HUDEP-2 (cell line): ENCODE measurements at regions not wholly inside any gene's neighbourhood (a gene's known extent, or its start where the extent isn't known, plus 50 kb on each side); places are given as distances from the start of the nearest gene placed in this dataset.

ENCODE experiments used
- DNase-seq, 76 experiments: peaks; one replicate each; lab custom pipeline; 2025; ENCODE audit not compliant: unreplicated experiment in 76 of 76; lab: John Stamatoyannopoulos, UW

DNA sequence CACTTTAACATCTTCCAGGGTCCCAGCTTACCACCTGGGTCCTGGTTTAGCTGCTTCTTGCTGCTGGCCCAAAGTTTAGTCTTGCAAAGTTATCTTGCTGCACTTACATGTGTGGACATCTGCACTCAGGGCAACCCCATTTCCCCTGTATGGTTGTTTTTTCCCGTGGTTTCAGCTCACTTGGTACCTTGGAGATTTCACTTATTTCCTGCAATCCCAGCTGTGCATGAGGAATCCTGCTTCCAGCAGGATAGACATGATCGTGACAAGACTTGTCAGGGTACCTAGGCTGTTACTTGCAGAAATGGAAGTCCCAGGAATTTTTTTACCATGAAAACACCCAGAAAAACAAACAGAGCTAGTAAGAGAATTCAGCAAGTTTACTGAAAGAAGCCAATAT lies 95.9 kb upstream of the LEP start:
- no peak for DNase-seq

- no peak for DNase-seq
These were observed 95.0 kb upstream of the LEP start for GRCh38 chr7:128146052-128146451.

GRCh38 chr7:128148676-128149075 lies 92.4 kb upstream of the LEP start:
- DNase-seq = no peak

- no peak for DNase-seq
These were observed 90.7 kb upstream of the LEP start for GRCh38 chr7:128150223-128150865.

DNA sequence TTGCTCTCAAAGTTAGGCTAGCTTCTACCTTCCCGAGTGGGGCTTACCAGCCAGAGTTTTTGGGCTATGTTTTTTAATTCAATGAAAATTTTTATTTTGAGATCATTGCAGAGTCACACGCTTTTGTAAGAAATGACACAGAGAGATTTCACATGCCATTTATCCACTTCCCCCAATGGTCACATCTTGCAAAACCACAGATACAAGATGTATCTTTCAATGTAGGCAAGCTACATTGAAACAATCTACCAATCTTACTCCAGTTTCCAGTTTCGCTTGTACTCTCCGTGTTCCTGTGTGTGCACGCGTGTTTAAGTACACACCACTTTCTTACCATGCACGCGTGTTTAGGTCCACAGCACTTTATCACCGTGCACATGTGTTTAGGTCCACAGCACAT lies 89.4 kb upstream of the LEP start:
- no peak for DNase-seq

DNA sequence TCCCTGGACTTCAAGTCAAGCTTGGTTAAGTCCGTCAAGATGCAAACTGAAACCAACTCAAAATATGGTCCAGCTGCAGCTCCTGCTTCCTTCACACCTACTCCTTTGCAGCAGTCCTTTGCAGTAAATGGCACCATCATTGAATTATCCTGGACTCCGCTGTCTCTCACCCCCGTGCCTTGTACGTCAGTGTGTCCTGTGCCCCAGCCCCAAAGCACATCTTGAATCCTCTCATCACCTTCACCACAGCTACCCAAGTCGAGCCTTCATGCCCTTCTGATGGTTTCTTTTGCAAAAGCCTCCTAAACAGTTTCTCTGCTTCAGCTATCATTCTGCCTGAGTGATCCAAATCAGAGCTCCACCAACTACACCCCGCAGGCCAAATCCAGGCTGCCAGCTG lies 88.4 kb upstream of the LEP start:
- DNase-seq = no peak

- DNase-seq = no peak
These were observed 87.6 kb upstream of the LEP start for GRCh38 chr7:128153436-128153835.

GRCh38 chr7:128154504-128154903 lies 86.6 kb upstream of the LEP start:
- no peak for DNase-seq

GRCh38 chr7:128155100-128155740 lies 85.9 kb upstream of the LEP start:
- no peak for DNase-seq

DNA sequence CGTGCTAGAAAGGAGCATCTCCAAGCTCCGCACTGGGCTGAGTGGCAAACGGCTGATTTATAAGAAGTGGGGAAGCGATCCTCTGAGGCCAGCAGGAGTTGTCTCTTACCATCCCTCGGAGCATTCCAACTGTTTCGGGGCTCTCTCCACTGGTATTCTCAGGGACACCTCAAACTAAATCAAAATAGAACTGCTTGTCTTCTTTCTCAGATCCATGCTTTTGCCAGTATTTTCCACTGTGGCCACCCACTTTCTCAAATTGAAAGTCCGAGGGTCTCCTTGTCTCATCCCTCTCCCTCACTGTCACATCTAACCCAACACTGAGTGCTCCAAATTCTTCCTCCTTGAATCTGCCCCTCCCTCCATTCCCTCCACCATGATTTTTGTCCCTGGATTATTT lies 83.2 kb upstream of the LEP start:
- no peak for DNase-seq

DNA sequence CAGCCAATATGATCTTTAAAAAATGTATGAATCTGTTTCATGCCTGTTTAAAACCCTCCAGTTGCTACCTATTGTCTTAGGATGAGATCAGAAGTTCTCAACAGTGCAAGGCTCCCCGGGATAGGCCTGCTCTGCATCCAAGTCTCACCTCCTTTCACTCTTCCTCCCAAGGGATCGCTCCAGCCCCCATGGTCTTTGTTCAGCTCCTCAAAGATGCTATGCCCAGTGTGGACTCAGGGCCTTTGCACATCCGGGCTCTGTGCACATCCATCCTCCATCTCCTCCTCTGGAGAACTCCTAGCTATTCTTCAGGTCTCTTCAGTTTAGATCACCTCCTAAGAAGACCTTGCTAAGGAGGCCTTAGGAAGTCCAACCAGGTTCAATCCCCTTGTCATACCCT lies 82.7 kb upstream of the LEP start:
- no peak for DNase-seq

GRCh38 chr7:128160296-128160695 lies 80.8 kb upstream of the LEP start:
- DNase-seq = no peak

GRCh38 chr7:128161466-128162125 lies 79.5 kb upstream of the LEP start:
- no peak for DNase-seq

DNA sequence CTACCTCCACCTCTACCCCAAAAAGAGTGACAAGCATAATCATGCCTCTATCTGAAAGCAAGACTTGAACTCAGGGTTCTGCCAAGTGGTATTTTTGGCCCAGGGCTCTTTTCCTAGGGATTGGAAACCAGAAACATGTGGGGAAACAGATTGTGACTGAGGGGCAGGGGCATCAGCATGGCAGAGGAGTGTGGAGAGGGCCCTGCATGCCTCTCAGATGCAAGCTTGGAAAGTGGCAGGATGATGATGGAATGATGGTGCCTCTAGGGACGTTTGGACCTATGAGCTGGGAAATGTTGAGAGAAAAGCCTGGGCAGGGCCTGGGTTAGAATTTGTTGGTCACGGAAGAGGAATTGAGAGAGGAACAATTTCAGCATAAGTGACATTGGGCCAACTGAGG lies 78.4 kb upstream of the LEP start:
- DNase-seq = no peak

- no peak for DNase-seq
These were observed 77.6 kb upstream of the LEP start for GRCh38 chr7:128163473-128163872.

DNA sequence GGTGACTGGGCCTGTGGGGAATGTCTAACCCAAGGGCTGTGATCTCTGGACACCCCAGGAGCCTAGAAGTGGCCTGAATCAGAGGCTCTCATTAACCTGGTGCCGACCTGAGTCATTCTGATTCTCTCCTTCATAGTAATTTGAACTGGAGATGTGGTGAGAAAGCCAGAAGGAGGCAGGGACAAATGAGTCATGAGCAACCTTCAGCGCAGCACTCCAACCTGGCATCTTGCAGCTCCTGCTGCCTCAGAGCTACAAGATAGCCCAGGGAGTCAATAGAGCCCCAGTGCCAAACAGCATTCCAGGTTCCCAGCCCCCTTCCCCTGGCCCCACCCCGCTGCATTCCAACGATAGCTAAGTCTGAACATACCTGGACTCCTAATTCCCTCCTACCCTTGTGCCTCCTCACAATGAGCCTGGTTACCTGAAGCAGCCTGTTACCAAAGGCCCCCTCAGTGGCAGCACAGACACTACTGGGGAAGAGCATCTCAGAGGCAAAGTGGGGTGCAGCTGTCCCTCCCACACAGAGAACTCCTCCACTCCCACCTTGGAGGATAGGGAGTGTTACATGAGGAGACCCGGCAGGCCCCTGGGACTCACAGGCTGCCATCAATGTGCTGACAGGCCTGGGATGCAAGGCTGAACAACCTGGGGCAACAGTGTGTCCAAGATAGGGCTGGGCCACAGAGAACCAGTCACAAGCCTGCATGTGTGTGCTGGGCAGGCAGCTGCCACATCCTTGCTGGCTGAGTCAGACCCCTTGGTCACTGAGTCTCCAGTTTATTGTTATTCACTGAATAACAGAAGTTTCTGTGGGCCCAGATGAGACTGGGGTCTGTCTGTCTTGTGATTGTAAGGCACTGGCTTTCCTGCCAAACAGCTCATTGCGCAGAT lies 76.8 kb upstream of the LEP start:
- DNase-seq = peak in 1 of 76 experiments; percentile 1

- no peak for DNase-seq
These were observed 76.0 kb upstream of the LEP start for GRCh38 chr7:128164955-128165670.

- no peak for DNase-seq
These were observed 75.1 kb upstream of the LEP start for GRCh38 chr7:128165927-128166420.

- DNase-seq = no peak
These were observed 74.5 kb upstream of the LEP start for GRCh38 chr7:128166603-128167041.

GRCh38 chr7:128167042-128167701 lies 73.9 kb upstream of the LEP start:
- DNase-seq = no peak
